RWPE1 (cell line): ENCODE measurements at regions not wholly inside any gene's neighbourhood (a gene's known extent, or its start where the extent isn't known, plus 50 kb on each side); places are given as distances from the start of the nearest gene placed in this dataset.
A peak's percentile ranks its signal among the peaks of the same experiment; 100 is the strongest.

Experiments used
- CTCF ChIA-PET: fragments of 350-600 bp; sonication (Branson Sonifier 250); formaldehyde crosslinking; extraction: SDS; loops from one replicate; lab custom pipeline; 2021; lab: Yijun Ruan, JAX
- POLR2A ChIA-PET: fragments of 400-600 bp; formaldehyde crosslinking; extraction: SDS; loops from one replicate; lab custom pipeline; 2020; ENCODE audit warnings: antibody characterized with exemption; ENCODE audit not compliant: low non-redundant PET; lab: Yijun Ruan, JAX
- DNase-seq: peaks from one replicate; pipeline ENCODE4 v3.0.0; 2012; ENCODE audit warnings: low spot score
- H3K27ac ChIP-seq: fragments of 450-650 bp; 2 replicates; pipeline ENCODE4 v1.5.1; 2017
- TF ChIP-seq, protein P1 (sequence below): fragments of 450-650 bp; conservative IDR thresholded peaks from 2 replicates; pipeline ENCODE4 v1.5.1; 2017; ENCODE audit warnings: low read depth, mild to moderate bottlenecking

- ChIA-PET POLR2A (no interaction called here), CTCF (no interaction called here)
- TF ChIP-seq, protein P1, sequence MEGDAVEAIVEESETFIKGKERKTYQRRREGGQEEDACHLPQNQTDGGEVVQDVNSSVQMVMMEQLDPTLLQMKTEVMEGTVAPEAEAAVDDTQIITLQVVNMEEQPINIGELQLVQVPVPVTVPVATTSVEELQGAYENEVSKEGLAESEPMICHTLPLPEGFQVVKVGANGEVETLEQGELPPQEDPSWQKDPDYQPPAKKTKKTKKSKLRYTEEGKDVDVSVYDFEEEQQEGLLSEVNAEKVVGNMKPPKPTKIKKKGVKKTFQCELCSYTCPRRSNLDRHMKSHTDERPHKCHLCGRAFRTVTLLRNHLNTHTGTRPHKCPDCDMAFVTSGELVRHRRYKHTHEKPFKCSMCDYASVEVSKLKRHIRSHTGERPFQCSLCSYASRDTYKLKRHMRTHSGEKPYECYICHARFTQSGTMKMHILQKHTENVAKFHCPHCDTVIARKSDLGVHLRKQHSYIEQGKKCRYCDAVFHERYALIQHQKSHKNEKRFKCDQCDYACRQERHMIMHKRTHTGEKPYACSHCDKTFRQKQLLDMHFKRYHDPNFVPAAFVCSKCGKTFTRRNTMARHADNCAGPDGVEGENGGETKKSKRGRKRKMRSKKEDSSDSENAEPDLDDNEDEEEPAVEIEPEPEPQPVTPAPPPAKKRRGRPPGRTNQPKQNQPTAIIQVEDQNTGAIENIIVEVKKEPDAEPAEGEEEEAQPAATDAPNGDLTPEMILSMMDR: no peak
- no peak overlapping the region for H3K27ac ChIP-seq
- no peak for DNase-seq
These were observed 217.7 kb upstream of the BMPER start for GRCh38 chr7:33687625-33688024.

GRCh38 chr7:33691180-33691579 lies 214.2 kb upstream of the BMPER start:
- H3K27ac ChIP-seq: no peak overlapping the region
- ChIA-PET POLR2A (no interaction called here), CTCF (interaction anchor here (1.1 kb wide), 1 partner anchor 11 kb away, joined by 4 read pairs; no protein-coding TSS in a partner anchor)
- TF ChIP-seq, protein P1: no peak
- DNase-seq: no peak

DNA sequence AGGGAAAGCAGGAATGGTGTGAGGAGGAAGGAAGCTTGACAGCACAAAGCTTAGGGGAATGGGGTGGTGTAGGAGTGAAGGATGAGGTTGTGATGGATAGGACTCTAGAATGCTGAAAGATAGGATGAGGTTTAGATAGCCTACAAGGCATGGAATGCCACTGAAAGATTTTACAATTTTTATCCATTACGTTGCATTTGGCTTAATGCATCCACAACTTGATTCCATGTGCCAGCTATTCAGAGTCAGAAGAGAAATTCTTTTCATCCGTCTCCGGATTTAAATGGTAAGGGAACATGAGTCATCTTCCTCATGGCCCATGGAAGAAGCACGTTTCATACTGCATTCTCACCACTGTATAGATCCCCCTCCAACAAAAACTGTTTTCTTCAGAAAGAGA lies 212.4 kb upstream of the BMPER start:
- DNase-seq: peak; percentile 34
- H3K27ac ChIP-seq: no peak overlapping the region
- ChIA-PET POLR2A (no interaction called here), CTCF (no interaction called here)
- TF ChIP-seq, protein P1: no peak

- CTCF ChIA-PET: no interaction called here
These were observed 211.3 kb upstream of the BMPER start for GRCh38 chr7:33694006-33694405.

DNA sequence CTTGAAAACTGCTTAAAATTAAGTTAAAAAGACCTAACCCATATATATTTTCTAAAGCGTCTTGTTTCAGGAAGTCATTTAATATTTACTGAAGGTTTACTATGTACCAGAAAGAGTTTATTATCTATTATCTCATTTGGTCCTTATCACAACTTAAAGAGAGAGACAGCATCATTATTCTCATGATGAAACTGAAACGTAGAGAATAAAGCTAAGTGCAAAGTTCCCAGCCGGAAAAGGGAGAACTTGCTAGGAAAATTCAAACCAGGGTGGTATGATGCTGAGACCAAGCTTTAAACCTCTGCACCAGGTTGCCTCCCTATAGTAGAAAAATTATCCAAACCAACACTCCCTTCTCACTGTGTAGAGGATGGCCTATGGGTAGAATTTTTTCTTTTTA lies 207.7 kb upstream of the BMPER start:
- CTCF ChIA-PET: no interaction called here
- TF ChIP-seq, protein P1: no peak
- no peak overlapping the region for H3K27ac ChIP-seq
- POLR2A ChIA-PET: no interaction called here
- DNase-seq: no peak

More at GRCh38 chr7:33694006-33694405, 211.3 kb upstream of the BMPER start:
- no peak overlapping the region for H3K27ac ChIP-seq
- TF ChIP-seq, protein P1: no peak
- no peak for DNase-seq
- POLR2A ChIA-PET: no interaction called here

- no peak for DNase-seq
- TF ChIP-seq, protein P1: no peak
- POLR2A ChIA-PET: no interaction called here
- no peak overlapping the region for H3K27ac ChIP-seq
- CTCF ChIA-PET: no interaction called here
These were observed 207.3 kb upstream of the BMPER start for GRCh38 chr7:33698041-33698440.
